GM12875 (cell line): ENCODE measurements at regions not wholly inside any gene's neighbourhood (a gene's known extent, or its start where the extent isn't known, plus 50 kb on each side); places are given as distances from the start of the nearest gene placed in this dataset.

Experiments used
- H3K4me3 ChIP-seq: one replicate; pipeline ENCODE4 v1.5.1; 2011; ENCODE audit warnings: low read depth, low read length, control low read depth
- TF ChIP-seq, protein P1 (sequence below): IDR thresholded peaks from 2 replicates; pipeline ENCODE4 v1.5.1; 2011; ENCODE audit warnings: low read depth, mild to moderate bottlenecking, control low read depth, inconsistent platforms, low read length, moderate library complexity, borderline replicate concordance; ENCODE audit not compliant: insufficient read depth

- TF ChIP-seq, protein P1, sequence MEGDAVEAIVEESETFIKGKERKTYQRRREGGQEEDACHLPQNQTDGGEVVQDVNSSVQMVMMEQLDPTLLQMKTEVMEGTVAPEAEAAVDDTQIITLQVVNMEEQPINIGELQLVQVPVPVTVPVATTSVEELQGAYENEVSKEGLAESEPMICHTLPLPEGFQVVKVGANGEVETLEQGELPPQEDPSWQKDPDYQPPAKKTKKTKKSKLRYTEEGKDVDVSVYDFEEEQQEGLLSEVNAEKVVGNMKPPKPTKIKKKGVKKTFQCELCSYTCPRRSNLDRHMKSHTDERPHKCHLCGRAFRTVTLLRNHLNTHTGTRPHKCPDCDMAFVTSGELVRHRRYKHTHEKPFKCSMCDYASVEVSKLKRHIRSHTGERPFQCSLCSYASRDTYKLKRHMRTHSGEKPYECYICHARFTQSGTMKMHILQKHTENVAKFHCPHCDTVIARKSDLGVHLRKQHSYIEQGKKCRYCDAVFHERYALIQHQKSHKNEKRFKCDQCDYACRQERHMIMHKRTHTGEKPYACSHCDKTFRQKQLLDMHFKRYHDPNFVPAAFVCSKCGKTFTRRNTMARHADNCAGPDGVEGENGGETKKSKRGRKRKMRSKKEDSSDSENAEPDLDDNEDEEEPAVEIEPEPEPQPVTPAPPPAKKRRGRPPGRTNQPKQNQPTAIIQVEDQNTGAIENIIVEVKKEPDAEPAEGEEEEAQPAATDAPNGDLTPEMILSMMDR = no peak
- H3K4me3 ChIP-seq = no peak overlapping the region
These were observed 115.4 kb downstream of the RIPK4 start for GRCh38 chr21:41651406-41651805.

GRCh38 chr21:41650526-41651145 lies 116.2 kb downstream of the RIPK4 start:
- TF ChIP-seq, protein P1 = no peak
- no peak overlapping the region for H3K4me3 ChIP-seq

DNA sequence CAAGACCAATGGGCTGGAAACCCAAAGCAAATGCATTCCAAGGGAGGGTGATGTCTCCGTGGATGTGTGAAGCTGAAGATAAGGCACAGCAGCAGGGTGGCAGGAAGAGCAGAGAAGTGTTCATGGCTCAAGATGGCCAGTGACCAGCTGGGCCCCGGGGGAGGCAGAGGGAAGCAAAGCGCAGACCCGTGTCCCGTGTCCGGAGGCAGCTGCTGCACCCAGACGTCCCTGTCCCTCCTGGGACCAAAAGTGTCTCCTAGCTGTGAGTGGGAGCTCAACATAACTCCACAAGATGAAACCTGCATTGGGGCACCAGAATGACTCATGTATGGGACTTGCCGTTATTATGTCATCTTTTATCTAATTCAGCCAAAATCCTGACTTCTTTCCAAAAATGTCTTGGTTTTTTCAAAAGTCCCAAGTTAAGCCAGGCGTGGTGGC lies 118.2 kb downstream of the RIPK4 start:
- TF ChIP-seq, protein P1 = no peak
- no peak overlapping the region for H3K4me3 ChIP-seq

- TF ChIP-seq, protein P1 = no peak
- H3K4me3 ChIP-seq = no peak overlapping the region
These were observed 118.9 kb downstream of the RIPK4 start for GRCh38 chr21:41647806-41648561.

GRCh38 chr21:41643246-41643966 lies 123.4 kb downstream of the RIPK4 start:
- no peak overlapping the region for H3K4me3 ChIP-seq
- TF ChIP-seq, protein P1 = no peak

DNA sequence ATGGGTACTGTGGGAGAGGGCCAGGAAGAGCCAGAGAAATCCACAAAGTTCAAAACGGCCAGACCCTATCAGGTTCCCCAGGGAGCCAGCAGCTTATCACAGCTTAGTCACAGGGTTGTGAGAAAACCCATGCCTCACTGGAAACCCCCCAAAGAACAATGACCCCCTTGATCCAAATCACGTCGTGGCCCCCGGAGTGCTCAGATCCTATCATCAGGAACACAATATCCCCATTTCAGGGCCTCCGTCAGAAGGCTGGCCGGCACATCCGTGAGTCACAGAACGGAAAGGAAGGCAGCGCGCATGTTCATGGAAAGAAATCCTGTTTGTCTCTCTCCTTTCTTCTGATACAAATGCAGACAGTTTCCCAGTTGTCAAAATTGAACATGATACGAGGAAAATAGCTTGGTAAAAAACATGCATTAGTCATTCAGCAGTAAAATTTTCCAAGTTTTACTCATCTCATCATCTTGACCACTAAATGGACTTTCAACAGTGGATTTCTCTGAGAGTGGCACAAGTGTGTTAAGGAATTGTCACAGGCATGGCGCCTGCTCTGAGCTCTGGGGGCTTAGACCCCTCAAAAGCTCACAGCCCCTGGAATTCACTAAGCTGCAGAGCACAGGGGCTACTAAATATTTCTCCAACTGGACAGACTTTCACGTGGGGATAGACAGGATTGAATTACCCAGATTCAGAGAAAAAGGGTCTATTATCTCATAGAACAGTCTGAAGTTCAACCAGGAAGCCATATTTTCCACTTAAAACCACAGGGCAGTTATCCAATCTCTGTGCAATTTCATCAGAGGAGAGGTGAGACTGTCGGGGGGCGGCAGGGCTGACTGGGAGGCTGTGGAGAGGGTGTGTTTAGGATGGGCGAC lies 124.8 kb downstream of the RIPK4 start:
- TF ChIP-seq, protein P1 = no peak
- no peak overlapping the region for H3K4me3 ChIP-seq
